ENCODE measurements at regions not wholly inside any gene's neighbourhood (a gene's known extent, or its start where the extent isn't known, plus 50 kb on each side); places are given as distances from the start of the nearest gene placed in this dataset.

DNA sequence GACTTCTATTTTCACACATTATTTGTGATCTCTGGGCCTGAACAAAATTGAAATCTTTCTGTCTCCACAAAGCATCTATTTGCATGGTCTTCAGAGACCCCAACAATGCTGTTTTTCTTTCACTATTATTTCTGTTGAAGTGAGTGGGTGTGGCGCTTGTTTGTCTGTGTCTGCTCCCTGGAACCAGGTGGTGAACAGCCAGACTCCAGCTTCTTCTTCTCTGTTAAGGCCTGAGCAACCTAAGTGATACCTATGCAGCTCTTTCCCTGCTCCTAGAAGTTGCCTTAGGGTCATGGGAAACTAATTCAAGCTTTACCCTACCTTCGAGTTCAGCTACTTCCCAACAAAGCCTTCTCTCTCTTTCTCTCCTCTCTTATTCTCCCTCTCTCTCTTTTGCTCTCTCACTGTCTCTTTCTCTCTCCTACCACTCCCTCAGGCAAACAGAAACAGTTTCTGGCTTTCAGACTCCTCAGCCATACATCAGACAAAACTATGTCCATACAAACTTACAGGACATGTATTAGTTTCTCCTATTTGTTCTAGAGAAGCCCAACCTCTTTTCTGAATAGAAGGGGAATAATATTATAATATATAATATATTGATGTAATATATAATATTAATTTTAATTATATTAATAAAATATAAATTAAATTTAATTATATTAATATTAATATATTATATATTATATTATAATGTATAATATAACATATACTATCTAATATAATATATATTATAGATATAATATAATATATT, 552.5 kb downstream of the DSC3 start:
- TF ChIP-seq, protein P1, sequence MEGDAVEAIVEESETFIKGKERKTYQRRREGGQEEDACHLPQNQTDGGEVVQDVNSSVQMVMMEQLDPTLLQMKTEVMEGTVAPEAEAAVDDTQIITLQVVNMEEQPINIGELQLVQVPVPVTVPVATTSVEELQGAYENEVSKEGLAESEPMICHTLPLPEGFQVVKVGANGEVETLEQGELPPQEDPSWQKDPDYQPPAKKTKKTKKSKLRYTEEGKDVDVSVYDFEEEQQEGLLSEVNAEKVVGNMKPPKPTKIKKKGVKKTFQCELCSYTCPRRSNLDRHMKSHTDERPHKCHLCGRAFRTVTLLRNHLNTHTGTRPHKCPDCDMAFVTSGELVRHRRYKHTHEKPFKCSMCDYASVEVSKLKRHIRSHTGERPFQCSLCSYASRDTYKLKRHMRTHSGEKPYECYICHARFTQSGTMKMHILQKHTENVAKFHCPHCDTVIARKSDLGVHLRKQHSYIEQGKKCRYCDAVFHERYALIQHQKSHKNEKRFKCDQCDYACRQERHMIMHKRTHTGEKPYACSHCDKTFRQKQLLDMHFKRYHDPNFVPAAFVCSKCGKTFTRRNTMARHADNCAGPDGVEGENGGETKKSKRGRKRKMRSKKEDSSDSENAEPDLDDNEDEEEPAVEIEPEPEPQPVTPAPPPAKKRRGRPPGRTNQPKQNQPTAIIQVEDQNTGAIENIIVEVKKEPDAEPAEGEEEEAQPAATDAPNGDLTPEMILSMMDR (IDR thresholded peaks at IDR 0.05; ENCODE audit: borderline replicate concordance, extremely low read depth, low read length, poor library complexity, severe bottlenecking): no peak
- no peak for TF ChIP-seq EZH2 (IDR thresholded peaks at IDR 0.05; ENCODE audit: borderline replicate concordance, low read depth, low read length, severe bottlenecking)
